ENCODE measurements at regions not wholly inside any gene's neighbourhood (a gene's known extent, or its start where the extent isn't known, plus 50 kb on each side); places are given as distances from the start of the nearest gene placed in this dataset.

DNA sequence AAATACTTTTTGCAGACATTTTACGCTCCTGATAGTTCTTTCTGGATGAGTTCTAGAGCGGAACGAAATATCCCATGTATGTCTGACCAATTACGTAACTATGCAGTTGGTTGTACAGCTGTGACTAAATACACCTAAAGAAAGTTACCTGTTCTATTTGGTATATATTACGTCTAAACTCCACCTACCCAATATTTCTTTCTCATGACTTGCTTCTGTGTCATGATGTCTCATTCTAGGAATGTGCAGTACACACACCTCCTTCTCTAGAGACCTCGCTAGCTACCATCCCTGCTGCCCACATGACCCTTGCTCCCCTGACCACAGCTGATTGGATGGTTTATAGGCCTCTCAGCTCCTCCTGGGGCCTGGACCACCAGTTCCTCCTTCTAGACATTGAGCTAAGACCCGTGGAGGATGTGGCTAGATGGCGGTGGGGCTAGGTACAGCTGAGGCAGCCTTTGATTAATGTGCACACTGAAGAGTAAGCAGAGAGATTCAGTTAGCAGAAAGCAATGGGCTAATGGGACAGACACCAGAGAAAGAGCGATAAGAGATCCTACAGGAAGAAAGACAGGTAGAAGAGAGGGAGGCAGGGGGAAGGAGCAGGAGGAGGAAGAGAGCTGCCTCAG lies 422.1 kb downstream of the COG6 start:
- POLR2A ChIA-PET = no interaction called here
- no peak for DNase-seq (ENCODE audit: low read depth, low spot score)

GRCh38 chr13:40079721-40080120 lies 424.3 kb downstream of the COG6 start:
- ChIA-PET CTCF (interaction anchor here (0.5 to 2.5 kb wide), 2 partner anchors 11 to 700 kb away, joined by 3 to 15 read pairs; no protein-coding TSS in a partner anchor), POLR2A (no interaction called here)
- Histone ChIP-seq H3K9me3 (ENCODE audit: control insufficient read depth, insufficient read depth, low read length) (no peaks in the 10 kb centered on the region), H3K4me3 (ENCODE audit: low read depth, low read length) (no peak overlapping the region), H3K27me3 (ENCODE audit: control insufficient read depth, insufficient read depth, low read length) (no peaks in the 10 kb centered on the region), H3K27ac (ENCODE audit: low read depth, low read length) (no peak overlapping the region)
- no peak for DNase-seq (ENCODE audit: low read depth, low spot score)
- TF ChIP-seq, protein P1, sequence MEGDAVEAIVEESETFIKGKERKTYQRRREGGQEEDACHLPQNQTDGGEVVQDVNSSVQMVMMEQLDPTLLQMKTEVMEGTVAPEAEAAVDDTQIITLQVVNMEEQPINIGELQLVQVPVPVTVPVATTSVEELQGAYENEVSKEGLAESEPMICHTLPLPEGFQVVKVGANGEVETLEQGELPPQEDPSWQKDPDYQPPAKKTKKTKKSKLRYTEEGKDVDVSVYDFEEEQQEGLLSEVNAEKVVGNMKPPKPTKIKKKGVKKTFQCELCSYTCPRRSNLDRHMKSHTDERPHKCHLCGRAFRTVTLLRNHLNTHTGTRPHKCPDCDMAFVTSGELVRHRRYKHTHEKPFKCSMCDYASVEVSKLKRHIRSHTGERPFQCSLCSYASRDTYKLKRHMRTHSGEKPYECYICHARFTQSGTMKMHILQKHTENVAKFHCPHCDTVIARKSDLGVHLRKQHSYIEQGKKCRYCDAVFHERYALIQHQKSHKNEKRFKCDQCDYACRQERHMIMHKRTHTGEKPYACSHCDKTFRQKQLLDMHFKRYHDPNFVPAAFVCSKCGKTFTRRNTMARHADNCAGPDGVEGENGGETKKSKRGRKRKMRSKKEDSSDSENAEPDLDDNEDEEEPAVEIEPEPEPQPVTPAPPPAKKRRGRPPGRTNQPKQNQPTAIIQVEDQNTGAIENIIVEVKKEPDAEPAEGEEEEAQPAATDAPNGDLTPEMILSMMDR (IDR thresholded peaks at IDR 0.05; ENCODE audit: low read depth, low read length) = no peak

More for the DNA sequence above, 422.1 kb downstream of the COG6 start:
- TF ChIP-seq, protein P1 (IDR thresholded peaks at IDR 0.05; ENCODE audit: low read depth, low read length) = no peak
- CTCF ChIA-PET = no interaction called here
- Histone ChIP-seq H3K4me3 (ENCODE audit: low read depth, low read length) (no peak overlapping the region), H3K27ac (ENCODE audit: low read depth, low read length) (no peak overlapping the region), H3K9me3 (ENCODE audit: control insufficient read depth, insufficient read depth, low read length) (no peaks in the 10 kb centered on the region), H3K27me3 (ENCODE audit: control insufficient read depth, insufficient read depth, low read length) (no peaks in the 10 kb centered on the region)

DNA sequence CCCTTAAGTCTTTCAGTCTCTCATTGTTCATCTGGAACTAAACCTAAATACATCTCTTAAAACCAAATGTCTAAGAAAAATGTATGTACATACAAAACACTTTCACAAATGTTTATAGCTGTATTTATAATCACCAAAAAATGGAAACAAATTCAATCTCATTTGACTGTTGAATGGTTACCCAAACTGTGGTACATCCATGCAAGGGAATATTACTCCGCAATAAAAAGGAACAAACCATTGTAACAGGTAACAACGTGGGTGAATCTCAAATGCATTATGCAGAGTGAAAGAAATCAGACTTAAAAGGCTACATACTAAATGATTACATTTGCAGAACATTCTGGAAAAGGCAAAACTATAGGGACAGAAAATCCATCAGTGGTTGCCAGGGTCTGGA lies 425.2 kb downstream of the COG6 start:
- H3K27me3 ChIP-seq (ENCODE audit: control insufficient read depth, insufficient read depth, low read length) = no peaks in the 10 kb centered on the region
- TF ChIP-seq, protein P1 (IDR thresholded peaks at IDR 0.05; ENCODE audit: low read depth, low read length) = no peak
- POLR2A ChIA-PET = no interaction called here
- CTCF ChIA-PET = interaction anchor here (2.5 kb wide), 1 partner anchor 12 kb away, joined by 15 read pairs; no protein-coding TSS in a partner anchor
- no peak overlapping the region for H3K27ac ChIP-seq (ENCODE audit: low read depth, low read length)
- no peak overlapping the region for H3K4me3 ChIP-seq (ENCODE audit: low read depth, low read length)
- no peak for DNase-seq (ENCODE audit: low read depth, low spot score)
- H3K9me3 ChIP-seq (ENCODE audit: control insufficient read depth, insufficient read depth, low read length) = no peaks in the 10 kb centered on the region

DNA sequence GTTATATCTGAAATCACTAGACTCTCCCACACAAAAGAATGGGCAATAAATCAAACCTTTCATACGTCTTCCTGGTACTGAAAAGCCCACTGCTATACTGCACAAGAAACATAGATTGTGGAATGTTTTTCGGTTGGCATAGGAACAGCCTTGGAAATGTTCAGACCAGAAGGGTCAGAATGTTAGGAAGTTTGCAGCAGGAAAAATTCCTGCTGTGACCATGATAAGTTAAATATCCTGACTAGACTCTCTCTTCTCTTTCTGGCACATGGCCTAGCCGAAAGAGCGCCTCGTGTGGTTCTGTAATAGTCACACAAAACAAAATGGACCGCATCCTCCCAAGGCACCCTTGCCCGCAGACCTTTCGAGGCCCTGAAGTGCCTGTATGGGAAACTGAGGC lies 427.2 kb downstream of the COG6 start:
- DNase-seq (ENCODE audit: low read depth, low spot score) = no peak
- TF ChIP-seq, protein P1 (IDR thresholded peaks at IDR 0.05; ENCODE audit: low read depth, low read length) = no peak
- POLR2A ChIA-PET = no interaction called here
- Histone ChIP-seq H3K4me3 (ENCODE audit: low read depth, low read length) (no peak overlapping the region), H3K27ac (ENCODE audit: low read depth, low read length) (no peak overlapping the region), H3K9me3 (ENCODE audit: control insufficient read depth, insufficient read depth, low read length) (no peaks in the 10 kb centered on the region), H3K27me3 (ENCODE audit: control insufficient read depth, insufficient read depth, low read length) (no peaks in the 10 kb centered on the region)
- CTCF ChIA-PET = no interaction called here

GRCh38 chr13:40083841-40084240 lies 428.4 kb downstream of the COG6 start:
- ChIA-PET CTCF (interaction anchor here (1.2 to 1.3 kb wide), 2 partner anchors 15 to 601 kb away, joined by 3 to 6 read pairs; no protein-coding TSS in a partner anchor), POLR2A (no interaction called here)
- Histone ChIP-seq H3K9me3 (ENCODE audit: control insufficient read depth, insufficient read depth, low read length) (no peaks in the 10 kb centered on the region), H3K4me3 (ENCODE audit: low read depth, low read length) (no peak overlapping the region), H3K27me3 (ENCODE audit: control insufficient read depth, insufficient read depth, low read length) (no peaks in the 10 kb centered on the region), H3K27ac (ENCODE audit: low read depth, low read length) (no peak overlapping the region)
- TF ChIP-seq, protein P1 (IDR thresholded peaks at IDR 0.05; ENCODE audit: low read depth, low read length) = no peak
- no peak for DNase-seq (ENCODE audit: low read depth, low spot score)

All from AG04450 (cell line).